GM12801 (cell line): ENCODE measurements at regions not wholly inside any gene's neighbourhood (a gene's known extent, or its start where the extent isn't known, plus 50 kb on each side); places are given as distances from the start of the nearest gene placed in this dataset.
A peak's percentile ranks its signal among the peaks of the same experiment; 100 is the strongest.

Source experiments
- CTCF ChIP-seq: IDR thresholded peaks from one replicate; pipeline ENCODE4 v1.5.1; 2011; ENCODE audit warnings: control low read depth; ENCODE audit not compliant: insufficient read length; ENCODE audit errors: extremely low read depth

GRCh38 chr11:45373506-45374035 is 87.4 kb upstream of the SYT13 start:
- no peak for TF ChIP-seq CTCF

- TF ChIP-seq CTCF, result peak; percentile 27
These were observed 85.3 kb upstream of the SYT13 start for GRCh38 chr11:45371251-45372115.

- no peak for TF ChIP-seq CTCF
These were observed 83.2 kb upstream of the SYT13 start for GRCh38 chr11:45369313-45369712.

GRCh38 chr11:45368697-45369096 is 82.6 kb upstream of the SYT13 start:
- no peak for TF ChIP-seq CTCF

- TF ChIP-seq CTCF, result no peak
These were observed 80.6 kb upstream of the SYT13 start for GRCh38 chr11:45366619-45367190.

- no peak for TF ChIP-seq CTCF
These were observed 79.9 kb upstream of the SYT13 start for GRCh38 chr11:45365961-45366618.

- no peak for TF ChIP-seq CTCF
These were observed 76.5 kb upstream of the SYT13 start for GRCh38 chr11:45362636-45363035.
